Activated CD4-positive, alpha-beta T cell treated with anti-CD3 and anti-CD28 coated beads, Interleukin-2, amount 50 U/mL, for 1 hour (primary cell): ENCODE measurements at regions not wholly inside any gene's neighbourhood (a gene's known extent, or its start where the extent isn't known, plus 50 kb on each side); places are given as distances from the start of the nearest gene placed in this dataset.
A peak's percentile ranks its signal among the peaks of the same experiment; 100 is the strongest.
"Not testable (repeated sequence)": the region's sequence is repeated elsewhere in the genome, so short reads cannot be mapped to it uniquely, and the experiment has no call there.

ENCODE experiments used
- DNase-seq: peaks from one replicate; pipeline ENCODE4 v3.0.0-alpha.2; 2020

- DNase-seq = no peak
These were observed 126.3 kb upstream of the CXADR start for GRCh38 chr21:17386498-17386897.

GRCh38 chr21:17387030-17387617 is 125.7 kb upstream of the CXADR start:
- peak; percentile 38 for DNase-seq

- DNase-seq = no peak
These were observed 124.6 kb upstream of the CXADR start for GRCh38 chr21:17388226-17388625.

GRCh38 chr21:17389311-17389710 is 123.5 kb upstream of the CXADR start:
- DNase-seq = no peak

GRCh38 chr21:17390569-17390968 is 122.3 kb upstream of the CXADR start:
- no peak for DNase-seq

GRCh38 chr21:17391811-17392340 is 121.0 kb upstream of the CXADR start:
- no peak for DNase-seq

- no peak for DNase-seq
These were observed 119.4 kb upstream of the CXADR start for GRCh38 chr21:17393413-17393812.

- no peak for DNase-seq
These were observed 115.9 kb upstream of the CXADR start for GRCh38 chr21:17396948-17397347.

- DNase-seq = no peak
These were observed 115.1 kb upstream of the CXADR start for GRCh38 chr21:17397703-17398102.

- DNase-seq = not testable (repeated sequence)
These were observed 113.9 kb upstream of the CXADR start for GRCh38 chr21:17398954-17399353.

GRCh38 chr21:17402937-17403336 is 109.9 kb upstream of the CXADR start:
- no peak for DNase-seq

- no peak for DNase-seq
These were observed 106.6 kb upstream of the CXADR start for GRCh38 chr21:17406202-17406601.

GRCh38 chr21:17414766-17415165 is 98.1 kb upstream of the CXADR start:
- no peak for DNase-seq

GRCh38 chr21:17416139-17416538 is 96.7 kb upstream of the CXADR start:
- DNase-seq = no peak

GRCh38 chr21:17422931-17423330 is 89.9 kb upstream of the CXADR start:
- DNase-seq = no peak

GRCh38 chr21:17427157-17427556 is 85.7 kb upstream of the CXADR start:
- DNase-seq = no peak

GRCh38 chr21:17427831-17428483 is 84.9 kb upstream of the CXADR start:
- no peak for DNase-seq

GRCh38 chr21:17428484-17428869 is 84.4 kb upstream of the CXADR start:
- no peak for DNase-seq

GRCh38 chr21:17428980-17429379 is 83.9 kb upstream of the CXADR start:
- DNase-seq = no peak

GRCh38 chr21:17429936-17430335 is 82.9 kb upstream of the CXADR start:
- DNase-seq = no peak

- DNase-seq = no peak
These were observed 80.1 kb upstream of the CXADR start for GRCh38 chr21:17432732-17433057.

- no peak for DNase-seq
These were observed 79.1 kb upstream of the CXADR start for GRCh38 chr21:17433730-17434129.

- no peak for DNase-seq
These were observed 77.0 kb upstream of the CXADR start for GRCh38 chr21:17435565-17436543.

- DNase-seq = no peak
These were observed 76.2 kb upstream of the CXADR start for GRCh38 chr21:17436626-17437111.
